ENCODE measurements at regions not wholly inside any gene's neighbourhood (a gene's known extent, or its start where the extent isn't known, plus 50 kb on each side); places are given as distances from the start of the nearest gene placed in this dataset.

GRCh38 chr7:36790311-36790787 lies 66.1 kb upstream of the AOAH start:
- 87 to 90% (median 87%) methylated on average over 10 of the region's 10 CpGs for WGBS, 3 donors
- H3K27me3 ChIP-seq = no peaks in the 10 kb centered on the region
- no peak for TF ChIP-seq POLR2A (IDR thresholded peaks at IDR 0.05)
- no peak for TF ChIP-seq CTCF (IDR thresholded peaks at IDR 0.05)
- TF ChIP-seq EP300 (IDR thresholded peaks at IDR 0.05) = no peak
- H3K27ac ChIP-seq = no peak overlapping the region
- no peak overlapping the region for H3K4me3 ChIP-seq
- no peak for DNase-seq
- H3K36me3 ChIP-seq = no peaks in the 10 kb centered on the region
- no peaks in the 10 kb centered on the region for H3K4me1 ChIP-seq (ENCODE audit: insufficient read depth)
- no peaks in the 10 kb centered on the region for H3K9me3 ChIP-seq
- intact Hi-C loops (cut with DNase I) = no loop called here

GRCh38 chr7:36788825-36789470 lies 64.7 kb upstream of the AOAH start:
- TF ChIP-seq POLR2A (IDR thresholded peaks at IDR 0.05) (no peak), EP300 (IDR thresholded peaks at IDR 0.05) (no peak), CTCF (IDR thresholded peaks at IDR 0.05) (no peak)
- Histone ChIP-seq H3K4me1 (ENCODE audit: insufficient read depth) (no peaks in the 10 kb centered on the region), H3K36me3 (no peaks in the 10 kb centered on the region), H3K27ac (no peak overlapping the region), H3K4me3 (no peak overlapping the region), H3K27me3 (no peaks in the 10 kb centered on the region), H3K9me3 (no peaks in the 10 kb centered on the region)
- no peak for DNase-seq
- 92 to 95% (median 94%) methylated on average over 8 of the region's 8 CpGs for WGBS, 3 donors
- intact Hi-C loops (cut with DNase I) = no loop called here

- TF ChIP-seq EP300 (IDR thresholded peaks at IDR 0.05) (no peak), CTCF (IDR thresholded peaks at IDR 0.05) (no peak)
- H3K27ac ChIP-seq = no peak overlapping the region
- intact Hi-C loops (cut with DNase I) = no loop called here
- no peaks in the 10 kb centered on the region for H3K4me1 ChIP-seq (ENCODE audit: insufficient read depth)
- no peaks in the 10 kb centered on the region for H3K27me3 ChIP-seq
- no peaks in the 10 kb centered on the region for H3K36me3 ChIP-seq
- WGBS, 3 donors = 85 to 100% (median 100%) methylated on average over 1 of the region's 1 CpG
- no peak for DNase-seq
- H3K4me3 ChIP-seq = no peak overlapping the region
- H3K9me3 ChIP-seq = no peaks in the 10 kb centered on the region
These were observed 63.7 kb upstream of the AOAH start for GRCh38 chr7:36787933-36788378.

- H3K36me3 ChIP-seq = no peaks in the 10 kb centered on the region
- no peak overlapping the region for H3K27ac ChIP-seq
- WGBS, 3 donors = 78 to 85% (median 81%) methylated on average over 13 of the region's 13 CpGs
- no peak for DNase-seq
- no peak for TF ChIP-seq CTCF (IDR thresholded peaks at IDR 0.05)
- no peak for TF ChIP-seq EP300 (IDR thresholded peaks at IDR 0.05)
- TF ChIP-seq POLR2A (IDR thresholded peaks at IDR 0.05) = no peak
- no peaks in the 10 kb centered on the region for H3K27me3 ChIP-seq
- no peak overlapping the region for H3K4me3 ChIP-seq
- H3K4me1 ChIP-seq (ENCODE audit: insufficient read depth) = no peaks in the 10 kb centered on the region
- intact Hi-C loops (cut with DNase I) = no loop called here
- no peaks in the 10 kb centered on the region for H3K9me3 ChIP-seq
These were observed 61.0 kb upstream of the AOAH start for GRCh38 chr7:36784991-36785940.
